Esophagus muscularis mucosa (tissue), 4 donors: ENCODE measurements at regions not wholly inside any gene's neighbourhood (a gene's known extent, or its start where the extent isn't known, plus 50 kb on each side); places are given as distances from the start of the nearest gene placed in this dataset.

Experiments
- DNase-seq: peaks from one replicate; pipeline ENCODE4 v3.0.0-alpha.2; 2017; ENCODE audit errors: extremely low spot score
- H3K27ac ChIP-seq, 4 donors: fragments of 200-600 bp; sonication (generic); replicated peaks in 1 of 4; 1 replicate in 3 of 4; 2 replicates in 1 of 4; pipeline ENCODE4 v1.5.1; 2016 to 2019; ENCODE audit warnings: mild to moderate bottlenecking in 1 of 4
- H3K27me3 ChIP-seq, 4 donors: fragments of 200-600 bp; sonication (generic); one replicate each; pipeline versions ENCODE4 v1.5.1 to v1.6.0; 2016 to 2019
- H3K36me3 ChIP-seq, 4 donors: fragments of 200-600 bp; sonication (generic); one replicate each; pipeline ENCODE4 v1.5.1; 2016 to 2019
- H3K4me1 ChIP-seq, 4 donors: fragments of 200-600 bp; sonication (generic); one replicate each; pipeline ENCODE4 v1.5.1; 2016 to 2019
- H3K4me3 ChIP-seq, 4 donors: fragments of 200-600 bp; sonication (generic); 1 replicate in 2 of 4; 2 replicates in 2 of 4; pipeline ENCODE4 v1.5.1; 2016 to 2019; ENCODE audit warnings: mild to moderate bottlenecking in 4 of 4, moderate library complexity in 1 of 4
- H3K9me3 ChIP-seq, 4 donors: fragments of 200-600 bp; sonication (generic); 1 replicate in 3 of 4; 2 replicates in 1 of 4; pipeline ENCODE4 v1.5.1; 2016 to 2019
- EP300 ChIP-seq: sonication (generic); formaldehyde crosslinking; IDR thresholded peaks from one replicate; pipeline ENCODE4 v1.6.1; 2017; ENCODE audit warnings: antibody characterized with exemption
- POLR2A ChIP-seq: fragments of 450-650 bp; IDR thresholded peaks from one replicate; pipeline ENCODE4 v1.6.1; 2017; ENCODE audit warnings: antibody characterized with exemption, moderate library complexity, mild to moderate bottlenecking, low read depth
- POLR2AphosphoS5 ChIP-seq, 2 donors: sonication (generic); formaldehyde crosslinking; IDR thresholded peaks; one replicate each; pipeline ENCODE4 v1.6.1; 2017; ENCODE audit warnings: antibody characterized with exemption in 2 of 2
- WGBS: methylation state at CpG from one replicate; pipeline ENCODE4 v1.1.5; 2018; 5-methylcytosine and 5-hydroxymethylcytosine counted together
- intact Hi-C: fragments of 100-400 bp; cut with DNase I; formaldehyde crosslinking; loops from one replicate; pipeline ENCODE4 v1.15.1; 2023
- TF ChIP-seq, protein P1 (sequence below), 3 experiments: fragments of 200-600 bp in 2 of 3; fragments of 450-650 bp in 1 of 3; sonication (generic) in 2 of 3; IDR thresholded peaks; one replicate each; pipeline ENCODE4 v1.5.1; 2017 to 2019; ENCODE audit warnings: antibody characterized with exemption in 3 of 3, mild to moderate bottlenecking in 2 of 3, moderate library complexity in 1 of 3

DNA sequence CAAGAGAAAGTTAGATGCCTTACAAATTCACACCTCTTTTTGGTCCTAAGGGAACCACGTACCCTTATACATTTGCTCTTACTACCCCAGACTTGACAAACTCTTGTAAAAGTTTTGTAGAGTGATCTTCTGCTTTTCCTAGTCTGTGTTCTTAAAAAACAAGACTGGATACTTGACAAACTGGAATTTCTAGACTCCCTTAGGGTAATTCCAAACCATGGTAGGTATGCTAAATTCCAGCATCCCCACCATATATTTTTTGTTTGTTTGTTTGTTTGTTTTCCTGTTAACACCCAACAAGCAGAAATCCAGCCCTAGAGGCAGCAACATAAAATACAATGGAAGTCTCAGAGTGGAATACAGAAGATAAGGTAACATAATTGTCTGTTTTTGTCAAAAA lies 280.7 kb upstream of the NR2F2 start:
- H3K4me1 ChIP-seq: peaks cover 29 to 37% (median 36%) of the 10 kb centered on the region in 4 donors
- H3K27me3 ChIP-seq: no peaks in the 10 kb centered on the region
- intact Hi-C loops: no loop called here
- no peaks in the 10 kb centered on the region for H3K9me3 ChIP-seq
- no peak for TF ChIP-seq POLR2AphosphoS5 (IDR thresholded peaks at IDR 0.05)
- TF ChIP-seq, protein P1, sequence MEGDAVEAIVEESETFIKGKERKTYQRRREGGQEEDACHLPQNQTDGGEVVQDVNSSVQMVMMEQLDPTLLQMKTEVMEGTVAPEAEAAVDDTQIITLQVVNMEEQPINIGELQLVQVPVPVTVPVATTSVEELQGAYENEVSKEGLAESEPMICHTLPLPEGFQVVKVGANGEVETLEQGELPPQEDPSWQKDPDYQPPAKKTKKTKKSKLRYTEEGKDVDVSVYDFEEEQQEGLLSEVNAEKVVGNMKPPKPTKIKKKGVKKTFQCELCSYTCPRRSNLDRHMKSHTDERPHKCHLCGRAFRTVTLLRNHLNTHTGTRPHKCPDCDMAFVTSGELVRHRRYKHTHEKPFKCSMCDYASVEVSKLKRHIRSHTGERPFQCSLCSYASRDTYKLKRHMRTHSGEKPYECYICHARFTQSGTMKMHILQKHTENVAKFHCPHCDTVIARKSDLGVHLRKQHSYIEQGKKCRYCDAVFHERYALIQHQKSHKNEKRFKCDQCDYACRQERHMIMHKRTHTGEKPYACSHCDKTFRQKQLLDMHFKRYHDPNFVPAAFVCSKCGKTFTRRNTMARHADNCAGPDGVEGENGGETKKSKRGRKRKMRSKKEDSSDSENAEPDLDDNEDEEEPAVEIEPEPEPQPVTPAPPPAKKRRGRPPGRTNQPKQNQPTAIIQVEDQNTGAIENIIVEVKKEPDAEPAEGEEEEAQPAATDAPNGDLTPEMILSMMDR (IDR thresholded peaks at IDR 0.05): no peak
- no peak for TF ChIP-seq POLR2A
- TF ChIP-seq EP300: no peak
- H3K4me3 ChIP-seq: no peak overlapping the region
- H3K36me3 ChIP-seq: no peaks in the 10 kb centered on the region
- no peak overlapping the region for H3K27ac ChIP-seq
- WGBS: 93% methylated on average over 1 of the region's 1 CpG
- DNase-seq: no peak

DNA sequence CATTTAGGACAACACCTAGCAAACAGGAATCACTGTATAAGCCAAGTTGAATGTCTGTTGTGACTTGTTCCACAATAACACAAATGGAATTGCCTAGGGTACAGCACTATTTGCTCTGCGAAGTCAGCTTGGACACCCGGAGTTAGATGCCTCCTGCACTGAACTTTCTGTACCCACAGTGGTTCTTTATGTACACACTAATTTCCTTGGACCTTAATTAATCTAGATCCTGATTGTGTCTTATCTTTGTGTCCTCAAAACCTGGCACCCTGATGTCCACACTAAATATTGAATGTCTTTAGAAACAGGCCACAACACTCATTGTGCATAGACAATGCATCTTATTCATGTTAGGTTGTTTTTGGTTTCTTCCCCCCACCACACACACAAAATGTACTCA lies 278.9 kb upstream of the NR2F2 start:
- no peak overlapping the region for H3K4me3 ChIP-seq
- no peaks in the 10 kb centered on the region for H3K9me3 ChIP-seq
- peaks cover 29 to 37% (median 36%) of the 10 kb centered on the region in 4 donors for H3K4me1 ChIP-seq
- no peak for TF ChIP-seq POLR2A
- no peak for TF ChIP-seq POLR2AphosphoS5 (IDR thresholded peaks at IDR 0.05)
- TF ChIP-seq, protein P1 (IDR thresholded peaks at IDR 0.05): no peak
- TF ChIP-seq EP300: no peak
- intact Hi-C loops: no loop called here
- H3K27me3 ChIP-seq: no peaks in the 10 kb centered on the region
- H3K27ac ChIP-seq: no peak overlapping the region
- DNase-seq: no peak
- 79% methylated on average over 2 of the region's 2 CpGs for WGBS
- H3K36me3 ChIP-seq: no peaks in the 10 kb centered on the region

DNA sequence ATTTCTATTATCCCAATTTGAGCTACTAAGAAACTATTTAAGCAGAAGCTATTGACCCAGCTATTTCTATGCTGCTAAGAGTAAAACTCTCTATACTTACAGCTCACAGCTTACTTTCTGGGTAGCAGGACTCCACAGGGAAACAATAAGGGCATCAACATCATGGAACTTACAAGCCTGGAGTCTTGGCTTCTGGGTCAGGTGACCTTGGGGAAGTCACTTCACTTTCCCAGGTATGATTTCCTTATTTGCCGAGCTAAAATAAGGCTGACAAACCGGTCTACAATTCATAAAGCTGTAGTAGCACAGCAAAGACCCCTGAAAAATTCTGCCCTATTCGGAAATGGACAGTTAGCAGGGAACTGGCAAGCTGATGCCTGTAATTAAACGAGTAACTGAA lies 278.3 kb upstream of the NR2F2 start:
- Histone ChIP-seq H3K9me3 (no peaks in the 10 kb centered on the region), H3K4me3 (no peak overlapping the region), H3K27ac (no peak overlapping the region), H3K4me1 (peaks cover 25 to 36% (median 31%) of the 10 kb centered on the region in 4 donors), H3K36me3 (no peaks in the 10 kb centered on the region), H3K27me3 (no peaks in the 10 kb centered on the region)
- TF ChIP-seq POLR2AphosphoS5 (IDR thresholded peaks at IDR 0.05) (no peak), EP300 (no peak), POLR2A (no peak)
- TF ChIP-seq, protein P1 (IDR thresholded peaks at IDR 0.05): no peak
- DNase-seq: peak; percentile 10
- intact Hi-C loops: no loop called here
- 90% methylated on average over 4 of the region's 4 CpGs for WGBS

DNA sequence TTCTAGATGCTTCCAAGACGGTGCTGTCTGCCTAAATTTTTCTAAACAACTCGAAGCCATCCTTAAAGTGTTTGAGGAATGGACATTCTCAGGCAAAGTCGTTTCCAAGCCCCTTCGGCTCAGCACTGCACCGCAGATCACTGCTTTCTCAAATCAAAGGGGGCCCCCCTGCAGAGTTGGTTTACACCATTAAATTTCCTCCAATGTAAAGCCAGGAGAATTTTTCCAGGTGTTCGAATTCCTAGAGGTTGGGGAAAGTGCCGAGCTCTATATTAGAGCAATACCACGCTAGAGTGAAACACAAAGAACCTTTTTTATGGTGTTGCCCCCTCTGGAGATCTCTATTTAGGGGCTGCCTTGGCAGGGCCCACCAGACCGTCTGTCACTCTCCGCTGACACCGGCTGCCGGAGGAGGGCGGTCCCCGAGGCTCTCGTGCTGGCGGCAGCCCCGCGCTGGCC lies 277.9 kb upstream of the NR2F2 start:
- no peaks in the 10 kb centered on the region for H3K9me3 ChIP-seq
- no peak for DNase-seq
- 73% methylated on average over 15 of the region's 18 CpGs for WGBS
- H3K27me3 ChIP-seq: no peaks in the 10 kb centered on the region
- intact Hi-C loops: no loop called here
- no peak for TF ChIP-seq POLR2AphosphoS5 (IDR thresholded peaks at IDR 0.05)
- no peak for TF ChIP-seq POLR2A
- TF ChIP-seq EP300: no peak
- TF ChIP-seq, protein P1 (IDR thresholded peaks at IDR 0.05): no peak
- H3K4me1 ChIP-seq: peaks cover 20 to 31% (median 26%) of the 10 kb centered on the region in 4 donors
- no peaks in the 10 kb centered on the region for H3K36me3 ChIP-seq
- peak overlapping the region; percentile 41 to 55 (median 46) for H3K4me3 ChIP-seq
- H3K27ac ChIP-seq: peak overlapping the region; percentile 50 to 71 (median 64)

DNA sequence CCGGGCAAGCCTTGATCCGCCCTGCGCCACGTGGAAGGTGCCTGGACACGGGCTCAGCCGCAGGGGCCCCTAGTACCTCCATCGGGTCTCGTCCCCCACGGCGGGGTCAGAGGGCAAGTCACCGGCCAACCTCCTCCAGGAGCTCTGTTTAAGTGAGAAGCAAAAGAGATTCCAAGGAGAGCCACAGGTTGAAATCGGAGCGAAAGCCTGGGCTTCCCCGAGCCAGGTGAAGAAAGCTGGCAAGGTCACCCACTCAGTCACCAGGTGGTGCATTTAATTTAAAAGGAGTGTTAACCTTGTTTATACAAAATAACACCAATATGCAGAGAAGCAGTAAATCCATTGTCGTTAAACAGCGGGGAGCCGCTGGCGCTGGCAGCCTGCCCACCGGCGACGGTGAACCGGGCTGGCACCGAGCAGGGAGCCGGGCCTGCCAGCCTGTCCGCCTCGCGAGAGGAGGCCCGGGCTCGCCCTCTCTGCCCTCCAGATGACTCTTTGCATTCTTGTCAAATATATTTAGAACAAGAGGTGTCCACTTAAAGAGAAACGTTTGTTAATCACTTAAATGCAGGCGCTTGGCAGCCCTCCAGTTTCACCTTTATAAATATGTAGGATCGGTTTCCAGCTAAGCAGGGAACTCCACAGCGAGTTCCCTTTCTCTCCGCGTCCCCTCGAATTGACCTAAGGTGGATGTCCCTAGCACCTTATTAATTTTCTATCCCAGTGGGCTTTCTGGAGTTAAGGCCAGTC lies 277.3 kb upstream of the NR2F2 start:
- intact Hi-C loops: no loop called here
- H3K4me1 ChIP-seq: peaks cover 18 to 25% (median 20%) of the 10 kb centered on the region in 4 donors
- peak overlapping the region; percentile 41 to 55 (median 46) for H3K4me3 ChIP-seq
- TF ChIP-seq POLR2A (no peak), EP300 (no peak)
- TF ChIP-seq, protein P1 (IDR thresholded peaks at IDR 0.05): no peak
- no peaks in the 10 kb centered on the region for H3K27me3 ChIP-seq
- 17% methylated on average over 30 of the region's 36 CpGs for WGBS
- H3K9me3 ChIP-seq: no peaks in the 10 kb centered on the region
- H3K36me3 ChIP-seq: no peaks in the 10 kb centered on the region
- H3K27ac ChIP-seq: peak overlapping the region; percentile 50 to 71 (median 64)
- no peak for DNase-seq
